ENCODE measurements at regions not wholly inside any gene's neighbourhood (a gene's known extent, or its start where the extent isn't known, plus 50 kb on each side); places are given as distances from the start of the nearest gene placed in this dataset.

- DNase-seq = no peak
Observed at GRCh38 chr22:48450188-48450825, 1377.4 kb downstream of the BRD1 start.

- no peak for DNase-seq
Observed at GRCh38 chr22:48449466-48450187, 1378.0 kb downstream of the BRD1 start.

- no peak for DNase-seq
Observed at GRCh38 chr22:48448821-48449220, 1378.9 kb downstream of the BRD1 start.

GRCh38 chr22:48445113-48445827, 1382.4 kb downstream of the BRD1 start:
- DNase-seq = no peak

GRCh38 chr22:48444320-48445112, 1383.2 kb downstream of the BRD1 start:
- no peak for DNase-seq

- no peak for DNase-seq
Observed at GRCh38 chr22:48443680-48444079, 1384.0 kb downstream of the BRD1 start.

GRCh38 chr22:48442663-48443062, 1385.0 kb downstream of the BRD1 start:
- DNase-seq = no peak

GRCh38 chr22:48441553-48441850, 1386.2 kb downstream of the BRD1 start:
- DNase-seq = no peak

GRCh38 chr22:48440673-48441552, 1386.8 kb downstream of the BRD1 start:
- no peak for DNase-seq

- no peak for DNase-seq
Observed at GRCh38 chr22:48440176-48440575, 1387.5 kb downstream of the BRD1 start.

- DNase-seq = no peak
Observed at GRCh38 chr22:48439560-48440135, 1388.0 kb downstream of the BRD1 start.

GRCh38 chr22:48438800-48439559, 1388.7 kb downstream of the BRD1 start:
- DNase-seq = no peak

- DNase-seq = no peak
Observed at GRCh38 chr22:48438096-48438495, 1389.6 kb downstream of the BRD1 start.

- no peak for DNase-seq
Observed at GRCh38 chr22:48436201-48436931, 1391.3 kb downstream of the BRD1 start.

- DNase-seq = no peak
Observed at GRCh38 chr22:48434868-48435250, 1392.8 kb downstream of the BRD1 start.

GRCh38 chr22:48434156-48434867, 1393.4 kb downstream of the BRD1 start:
- DNase-seq = no peak

GRCh38 chr22:48433647-48434046, 1394.0 kb downstream of the BRD1 start:
- DNase-seq = no peak

GRCh38 chr22:48432781-48433518, 1394.7 kb downstream of the BRD1 start:
- no peak for DNase-seq

Measured in NCI-H1417 treated with DMSO at 0.1 percent for 48 hours (cell line).